ENCODE measurements at regions not wholly inside any gene's neighbourhood (a gene's known extent, or its start where the extent isn't known, plus 50 kb on each side); places are given as distances from the start of the nearest gene placed in this dataset.
A peak's percentile ranks its signal among the peaks of the same experiment; 100 is the strongest.

DNA sequence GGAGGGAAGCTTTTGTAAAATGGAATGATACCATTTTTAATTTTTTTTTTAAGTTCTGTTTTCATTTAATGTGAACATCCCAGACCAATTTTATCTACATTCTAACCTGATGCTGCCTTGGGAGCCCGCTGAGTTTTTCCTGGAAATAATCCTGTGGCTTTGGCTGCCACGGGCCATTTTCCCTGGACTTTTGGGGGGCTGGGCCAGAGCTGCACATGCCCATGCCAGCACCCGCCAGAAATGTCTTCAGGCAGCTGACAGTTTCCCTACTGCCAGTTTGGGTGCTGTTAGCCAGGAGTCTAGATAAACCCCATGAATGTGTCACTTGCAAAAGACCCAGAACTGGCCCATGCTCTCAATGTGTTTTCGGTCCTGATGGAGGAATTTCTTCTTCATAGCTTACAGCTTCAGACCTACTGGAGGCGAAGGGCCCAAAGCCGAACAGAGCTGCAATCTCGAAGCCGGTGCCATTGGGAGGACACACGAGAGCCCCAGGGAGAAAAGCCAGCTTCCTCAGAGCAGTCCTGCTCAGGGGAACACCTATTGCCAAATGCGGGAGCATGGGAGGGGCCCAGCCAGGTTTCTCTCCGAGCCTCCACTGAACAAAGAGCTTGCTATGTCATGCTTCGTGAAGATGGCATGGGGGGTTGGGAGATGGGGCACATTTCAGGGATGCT lies 444.2 kb upstream of the MKI67 start:
- Histone ChIP-seq H3K4me3 (no peak overlapping the region), H3K36me3 (no peaks in the 10 kb centered on the region), H3K27ac (no peak overlapping the region), H3K4me1 (peaks cover 0 to 9% (median 0%) of the 10 kb centered on the region in 12 donors), H3K27me3 (peaks cover 0 to 16% (median 0%) of the 10 kb centered on the region in 9 donors), H3K9me3 (no peaks in the 10 kb centered on the region)
- intact Hi-C loops (cut with DNase I), result no loop called here
- TF ChIP-seq CTCF (IDR thresholded peaks at IDR 0.05), result no peak
- TF ChIP-seq POLR2A (IDR thresholded peaks at IDR 0.05), result no peak
- 80 to 90% (median 84%) methylated on average over 9 to 12 of the region's 12 CpGs for WGBS, 4 donors
- ATAC-seq, result no peak
- DNase-seq, result no peak

DNA sequence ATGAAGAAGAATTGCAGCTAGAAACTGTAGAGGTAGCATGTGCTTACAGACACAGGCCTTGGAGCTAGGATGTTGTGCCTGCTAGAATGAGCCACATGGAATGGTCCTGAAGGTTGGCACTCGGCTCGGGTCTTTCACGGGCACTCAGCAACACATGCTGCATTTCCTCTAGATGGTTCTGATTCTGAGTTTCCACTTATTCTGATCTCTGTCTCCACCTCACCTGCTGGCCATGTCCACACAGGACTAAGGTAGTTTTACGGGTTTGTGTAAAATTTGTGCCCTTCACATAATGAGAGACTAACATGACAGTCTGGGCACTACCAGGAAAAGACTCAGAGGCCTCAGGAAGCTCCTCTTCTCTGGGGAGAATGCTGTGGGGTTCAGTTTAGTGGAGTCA lies 444.8 kb upstream of the MKI67 start:
- Histone ChIP-seq H3K4me3 (no peak overlapping the region), H3K4me1 (peaks cover 0 to 9% (median 0%) of the 10 kb centered on the region in 12 donors), H3K36me3 (no peaks in the 10 kb centered on the region), H3K9me3 (no peaks in the 10 kb centered on the region), H3K27ac (no peak overlapping the region), H3K27me3 (peaks cover 0 to 10% (median 0%) of the 10 kb centered on the region in 9 donors)
- DNase-seq, result no peak
- ATAC-seq, result no peak
- intact Hi-C loops (cut with DNase I), result no loop called here
- 85 to 99% (median 94%) methylated on average over 3 to 4 of the region's 4 CpGs for WGBS, 4 donors
- TF ChIP-seq CTCF (IDR thresholded peaks at IDR 0.05) (no peak), POLR2A (IDR thresholded peaks at IDR 0.05) (no peak)

DNA sequence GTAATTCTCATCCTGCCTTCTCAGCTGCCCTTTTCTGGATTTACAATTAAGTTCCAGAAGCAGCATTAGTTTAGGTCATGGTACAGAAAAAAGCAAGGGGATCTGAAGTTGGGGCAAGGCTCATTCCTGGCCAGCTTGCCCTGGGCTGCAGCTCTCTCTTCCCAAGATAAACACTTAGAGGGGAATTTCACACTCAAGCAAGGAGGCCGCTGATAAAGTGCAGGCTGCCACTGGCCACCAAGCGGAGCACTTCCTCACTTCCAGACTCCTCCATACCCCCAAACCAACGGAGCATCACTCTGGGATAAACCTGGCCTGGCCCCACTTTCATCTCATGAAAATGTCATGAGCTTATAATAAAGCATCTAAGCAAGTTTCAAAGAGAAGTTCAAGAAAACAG lies 445.5 kb upstream of the MKI67 start:
- Histone ChIP-seq H3K9me3 (no peaks in the 10 kb centered on the region), H3K36me3 (no peaks in the 10 kb centered on the region), H3K4me3 (no peak overlapping the region), H3K27ac (no peak overlapping the region), H3K4me1 (peaks cover 0 to 9% (median 0%) of the 10 kb centered on the region in 12 donors), H3K27me3 (peaks cover 0 to 10% (median 0%) of the 10 kb centered on the region in 9 donors)
- WGBS, 4 donors, result 37 to 52% (median 49%) methylated on average over 3 of the region's 3 CpGs
- DNase-seq, result no peak
- intact Hi-C loops (cut with DNase I), result no loop called here
- TF ChIP-seq POLR2A (IDR thresholded peaks at IDR 0.05) (no peak), CTCF (IDR thresholded peaks at IDR 0.05) (no peak)
- ATAC-seq, result no peak

DNA sequence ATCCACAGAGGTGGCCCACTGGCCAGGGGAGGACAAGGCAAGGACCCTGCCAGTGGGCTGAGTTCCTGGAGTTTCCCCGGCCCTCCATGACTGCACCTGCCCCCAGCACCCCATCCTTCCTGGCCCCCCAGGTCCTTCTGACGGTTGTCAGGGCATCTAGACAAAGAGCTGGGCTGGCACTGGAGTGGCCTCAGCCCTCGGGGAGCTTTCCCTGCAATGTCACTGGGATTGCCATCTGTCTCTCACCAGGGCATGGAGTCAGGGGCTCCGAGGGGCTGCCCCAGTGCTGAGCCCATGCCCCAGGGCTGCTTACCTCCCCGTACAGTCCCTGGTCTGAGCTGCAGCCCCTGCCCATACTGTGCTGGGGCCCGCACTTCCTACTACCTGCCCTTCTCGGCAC lies 446.5 kb upstream of the MKI67 start:
- Histone ChIP-seq H3K4me3 (no peak overlapping the region), H3K27me3 (peaks cover 0 to 10% (median 0%) of the 10 kb centered on the region in 9 donors), H3K36me3 (no peaks in the 10 kb centered on the region), H3K9me3 (no peaks in the 10 kb centered on the region), H3K27ac (no peak overlapping the region), H3K4me1 (peaks cover 0 to 4% (median 0%) of the 10 kb centered on the region in 12 donors)
- no peak for DNase-seq
- 82 to 89% (median 88%) methylated on average over 3 to 7 of the region's 7 CpGs for WGBS, 4 donors
- TF ChIP-seq CTCF (IDR thresholded peaks at IDR 0.05) (no peak), POLR2A (IDR thresholded peaks at IDR 0.05) (no peak)
- peak in 2 of 4 donors; percentile 22 to 31 for ATAC-seq
- intact Hi-C loops (cut with DNase I), result no loop called here
